H9 (cell line): ENCODE measurements at regions not wholly inside any gene's neighbourhood (a gene's known extent, or its start where the extent isn't known, plus 50 kb on each side); places are given as distances from the start of the nearest gene placed in this dataset.

Source experiments
- DNase-seq: peaks from one replicate; pipeline ENCODE4 v3.0.0-alpha.2; 2017
- H2AFZ ChIP-seq: one replicate; pipeline ENCODE4 v1.6.1; 2013; ENCODE audit warnings: mild to moderate bottlenecking, low read length, control low read depth, moderate library complexity
- H2AK5ac ChIP-seq: 2 replicates; pipeline ENCODE4 v1.6.1; 2013; ENCODE audit warnings: low read length, control low read depth, mixed read lengths; ENCODE audit not compliant: insufficient read length
- H2BK120ac ChIP-seq: one replicate; pipeline ENCODE4 v1.6.1; 2013; ENCODE audit warnings: low read depth, mild to moderate bottlenecking, low read length, control low read depth, inconsistent platforms; ENCODE audit not compliant: poor library complexity, severe bottlenecking
- H2BK12ac ChIP-seq: 2 replicates; pipeline ENCODE4 v1.6.1; 2013; ENCODE audit warnings: low read length, control low read depth, mixed read lengths, low read depth; ENCODE audit not compliant: insufficient read length
- H2BK15ac ChIP-seq: 2 replicates; pipeline ENCODE4 v1.6.1; 2013; ENCODE audit warnings: low read depth, low read length, control low read depth
- H2BK20ac ChIP-seq: one replicate; pipeline ENCODE4 v1.6.1; 2013; ENCODE audit warnings: low read depth, mild to moderate bottlenecking, low read length, control low read depth, inconsistent platforms; ENCODE audit not compliant: poor library complexity, severe bottlenecking
- H2BK5ac ChIP-seq: 2 replicates; pipeline ENCODE4 v1.6.1; 2013; ENCODE audit warnings: low read length, control low read depth, mixed read lengths; ENCODE audit not compliant: insufficient read length
- H3K14ac ChIP-seq: 2 replicates; pipeline ENCODE4 v1.6.1; 2013; ENCODE audit warnings: low read length, control low read depth; ENCODE audit not compliant: insufficient read depth
- H3K18ac ChIP-seq: 2 replicates; pipeline ENCODE4 v1.6.1; 2013; ENCODE audit warnings: low read depth, mild to moderate bottlenecking, mixed read lengths, low read length, control low read depth; ENCODE audit not compliant: insufficient read length
- H3K23ac ChIP-seq: 2 replicates; pipeline ENCODE4 v1.6.1; 2013; ENCODE audit warnings: low read length, control low read depth, mixed read lengths, low read depth; ENCODE audit not compliant: insufficient read length
- H3K23me2 ChIP-seq: 2 replicates; pipeline ENCODE4 v1.6.1; 2013; ENCODE audit warnings: low read depth, mild to moderate bottlenecking, mixed read lengths, low read length, control low read depth; ENCODE audit not compliant: insufficient read length, poor library complexity, severe bottlenecking
- H3K27ac ChIP-seq: 2 replicates; pipeline ENCODE4 v1.5.1; 2013; ENCODE audit warnings: low read length, control low read depth, mixed read lengths, low read depth; ENCODE audit not compliant: insufficient read length
- H3K27me3 ChIP-seq: 2 replicates; pipeline ENCODE4 v1.6.1; 2013; ENCODE audit warnings: low read length, control low read depth, inconsistent platforms; ENCODE audit not compliant: insufficient read depth
- H3K4ac ChIP-seq: 2 replicates; pipeline ENCODE4 v1.6.1; 2013; ENCODE audit warnings: low read depth, mild to moderate bottlenecking, control low read depth, inconsistent platforms, low read length, moderate library complexity
- H3K4me1 ChIP-seq: 2 replicates; pipeline ENCODE4 v1.6.1; 2013; ENCODE audit warnings: low read length, control low read depth, inconsistent platforms; ENCODE audit not compliant: insufficient read depth
- H3K4me2 ChIP-seq: 2 replicates; pipeline ENCODE4 v1.6.1; 2013; ENCODE audit warnings: low read length, control low read depth, mixed read lengths; ENCODE audit not compliant: insufficient read length, insufficient read depth
- H3K56ac ChIP-seq: 2 replicates; pipeline ENCODE4 v1.6.1; 2013; ENCODE audit warnings: low read depth, mild to moderate bottlenecking, mixed read lengths, low read length, control low read depth; ENCODE audit not compliant: insufficient read length
- H3K79me1 ChIP-seq: 2 replicates; pipeline ENCODE4 v1.6.1; 2013; ENCODE audit warnings: low read depth, mild to moderate bottlenecking, moderate library complexity, low read length, control low read depth, inconsistent platforms; ENCODE audit not compliant: insufficient read depth, poor library complexity, severe bottlenecking
- H3K79me2 ChIP-seq: 2 replicates; pipeline ENCODE4 v1.6.1; 2013; ENCODE audit warnings: low read length, control low read depth, inconsistent platforms; ENCODE audit not compliant: insufficient read depth
- H3K9ac ChIP-seq: 2 replicates; pipeline ENCODE4 v1.6.1; 2013; ENCODE audit warnings: low read length, control low read depth, mixed read lengths; ENCODE audit not compliant: insufficient read length; ENCODE audit errors: extremely low read depth
- H3K9me3 ChIP-seq: one replicate; pipeline ENCODE4 v1.6.1; 2013; ENCODE audit warnings: low read depth, low read length, inconsistent platforms; ENCODE audit not compliant: control insufficient read depth
- H3T11ph ChIP-seq: one replicate; pipeline ENCODE4 v1.6.1; 2013; ENCODE audit warnings: mild to moderate bottlenecking, low read length, control low read depth, inconsistent platforms
- H4K20me1 ChIP-seq: one replicate; pipeline ENCODE4 v1.6.1; 2013; ENCODE audit not compliant: control insufficient read depth, insufficient read length, insufficient read depth
- H4K5ac ChIP-seq: 2 replicates; pipeline ENCODE4 v1.6.1; 2013; ENCODE audit warnings: low read depth, mild to moderate bottlenecking, mixed read lengths, low read length, control low read depth; ENCODE audit not compliant: insufficient read length
- H4K8ac ChIP-seq: replicated peaks from 2 replicates; pipeline ENCODE4 v1.6.1; 2013; ENCODE audit warnings: low read length, control low read depth, mixed read lengths, low read depth; ENCODE audit not compliant: insufficient read length
- H4K91ac ChIP-seq: 2 replicates; pipeline ENCODE4 v1.6.1; 2013; ENCODE audit warnings: low read depth, mild to moderate bottlenecking, moderate library complexity, mixed read lengths, low read length, control low read depth; ENCODE audit not compliant: insufficient read length
- H3K27ac Mint-ChIP-seq, 3 experiments: 2 replicates in 2 of 3; 3 replicates in 1 of 3; pipeline ENCODE4 v1.8.0; 2020 to 2021; ENCODE audit warnings: mixed read lengths in 3 of 3, mild to moderate bottlenecking in 1 of 3, moderate library complexity in 1 of 3
- H3K27me3 Mint-ChIP-seq: 2 replicates; pipeline ENCODE4 v1.8.0; 2021; ENCODE audit warnings: low read depth, mild to moderate bottlenecking, moderate library complexity, mixed read lengths
- H3K36me3 Mint-ChIP-seq, 3 experiments: 2 replicates in 2 of 3; 3 replicates in 1 of 3; pipeline ENCODE4 v1.8.0; 2020 to 2021; ENCODE audit warnings: low read depth in 3 of 3, mixed read lengths in 3 of 3; ENCODE audit not compliant: insufficient read depth in 1 of 3
- H3K4me1 Mint-ChIP-seq, 2 experiments: 2 replicates each; pipeline ENCODE4 v1.8.0; 2020; ENCODE audit warnings: mixed read lengths in 2 of 2
- H3K4me3 Mint-ChIP-seq, 2 experiments: 2 replicates in 1 of 2; 3 replicates in 1 of 2; pipeline ENCODE4 v1.8.0; 2020 to 2021; ENCODE audit warnings: mild to moderate bottlenecking in 2 of 2, mixed read lengths in 2 of 2, moderate library complexity in 1 of 2
- H3K9me3 Mint-ChIP-seq, 2 experiments: 2 replicates in 1 of 2; 3 replicates in 1 of 2; pipeline ENCODE4 v1.8.0; 2020; ENCODE audit warnings: mild to moderate bottlenecking in 2 of 2, mixed read lengths in 2 of 2, moderate library complexity in 1 of 2
- CTCF ChIP-seq: fragments of 200-600 bp; sonication (generic); conservative IDR thresholded peaks from 3 replicates; pipeline ENCODE4 v1.8.0; 2021; ENCODE audit warnings: antibody characterized with exemption, mild to moderate bottlenecking
- WGBS: extraction: QIAGEN DNeasy Blood & Tissue Kit; methylation state at CpG from one replicate; pipeline ENCODE4 v1.1.7; 2013; ENCODE audit warnings: missing lambda C conversion rate, low lambda C conversion rate, mixed read lengths; ENCODE audit not compliant: insufficient read length; ENCODE audit errors: extremely low coverage; 5-methylcytosine and 5-hydroxymethylcytosine counted together

- Histone ChIP-seq H3T11ph (no peak overlapping the region), H2BK5ac (no peak overlapping the region), H2BK120ac (no peak overlapping the region), H4K8ac (no peak overlapping the region), H3K4me1 (no peaks in the 10 kb centered on the region; the same call in 1 of the 2 replicates), H3K56ac (no peak overlapping the region), H3K9me3 (no peaks in the 10 kb centered on the region), H4K91ac (no peak overlapping the region), H3K79me1 (no peaks in the 10 kb centered on the region), H3K9ac (no peak overlapping the region), H3K23ac (no peak overlapping the region), H3K18ac (no peak overlapping the region), H4K20me1 (no peaks in the 10 kb centered on the region), H3K27ac (no peak overlapping the region), H4K5ac (no peak overlapping the region), H2BK20ac (no peak overlapping the region), H3K79me2 (no peaks in the 10 kb centered on the region), H3K4me2 (no peak overlapping the region), H2BK15ac (no peak overlapping the region), H3K14ac (no peak overlapping the region), H2AK5ac (no peak overlapping the region), H3K23me2 (peaks cover 7% of the 10 kb centered on the region), H3K4ac (no peak overlapping the region), H3K27me3 (no peaks in the 10 kb centered on the region), H2AFZ (no peak overlapping the region), H2BK12ac (no peak overlapping the region)
- Mint-ChIP-seq H3K27ac (no peak overlapping the region), H3K27me3 (peaks cover 27% of the 10 kb centered on the region), H3K9me3 (peaks cover 12 to 13% of the 10 kb centered on the region in 2 experiments; a peak in 4 of 5 replicates), H3K4me3 (no peak overlapping the region), H3K4me1 (peaks cover 17 to 18% of the 10 kb centered on the region in 2 experiments), H3K36me3 (peaks cover 0 to 5% (median 0%) of the 10 kb centered on the region in 3 experiments; a peak in 2 of 7 replicates)
- TF ChIP-seq CTCF, result no peak
- no CpG with 5 or more reads among the region's 7 CpGs for WGBS
- DNase-seq, result no peak
These were observed 62.6 kb upstream of the ARMC2 start for GRCh38 chr6:108785653-108786052.
